K562 (cell line): ENCODE measurements at regions not wholly inside any gene's neighbourhood (a gene's known extent, or its start where the extent isn't known, plus 50 kb on each side); places are given as distances from the start of the nearest gene placed in this dataset.

Source experiments
- ATAC-seq: fragments of 200-7000 bp; cut with Tn5 transposase; 3 replicates; pipeline ENCODE4 v1.9.1; 2020; ENCODE audit warnings: moderate library complexity
- BruUV-seq: library from RNA; stranded (reverse); fragments of 400-500 nt; replicated peaks from 2 replicates; lab custom pipeline; 2021; lab: Mats Ljungman, UMichigan
- CTCF ChIA-PET: fragments of 300-600 bp; formaldehyde crosslinking; extraction: SDS; loops from one replicate; lab custom pipeline; 2021; ENCODE audit warnings: low intra/inter-chr PET ratio; lab: Yijun Ruan, JAX
- POLR2A ChIA-PET: fragments of 300-600, 350-650 bp; sonication (Branson Sonifier 250); formaldehyde crosslinking; extraction: SDS; loops from one replicate; lab custom pipeline; 2021; ENCODE audit warnings: antibody characterized with exemption, inconsistent platforms; lab: Yijun Ruan, JAX
- DNase-seq, 4 experiments: peaks; one replicate each; pipeline versions ENCODE4 v3.0.0 to v3.0.0-alpha.2; 2011 to 2018; ENCODE audit warnings: low spot score in 3 of 4, mixed read lengths in 3 of 4; ENCODE audit errors: extremely low read depth in 1 of 4
- FAIRE-seq: peaks from 2 replicates; lab custom pipeline; 2011; peaks lifted over from hg19 to GRCh38; lab: Jason Lieb, UNC
- H2AFZ ChIP-seq: 2 replicates; pipeline ENCODE4 v1.6.0; 2011; ENCODE audit warnings: low read depth, low read length, control low read depth, inconsistent platforms
- H3K27ac ChIP-seq: fragments of 200-600 bp; 3 replicates; pipeline ENCODE4 v1.8.0; 2011; ENCODE audit warnings: low read depth, mild to moderate bottlenecking, control low read depth, inconsistent platforms, low read length, moderate library complexity, mixed read lengths; ENCODE audit errors: extremely low read depth
- H3K27me3 ChIP-seq, 2 experiments: fragments of 300-600 bp in 1 of 2; 2 replicates in 1 of 2; 3 replicates in 1 of 2; pipeline versions ENCODE4 v1.6.0 to v1.8.0; 2011; ENCODE audit warnings: inconsistent platforms in 2 of 2, low read length in 2 of 2, mild to moderate bottlenecking in 1 of 2, mixed read lengths in 1 of 2, moderate library complexity in 1 of 2; ENCODE audit not compliant: control insufficient read depth in 2 of 2, insufficient read depth in 2 of 2
- H3K36me3 ChIP-seq: fragments of 300-600 bp; 3 replicates; pipeline ENCODE4 v1.8.0; 2011; ENCODE audit warnings: mild to moderate bottlenecking, low read length, inconsistent platforms; ENCODE audit not compliant: control insufficient read depth, insufficient read depth
- H3K4me1 ChIP-seq, 2 experiments: fragments of 200-600 bp in 1 of 2; replicated peaks in 1 of 2; 2 replicates in 1 of 2; 3 replicates in 1 of 2; pipeline versions ENCODE4 v1.5.1 to v1.8.0; 2011; ENCODE audit warnings: inconsistent platforms in 2 of 2, low read length in 2 of 2, mild to moderate bottlenecking in 1 of 2, mixed read lengths in 1 of 2, moderate library complexity in 1 of 2; ENCODE audit not compliant: control insufficient read depth in 2 of 2, insufficient read depth in 2 of 2
- H3K4me2 ChIP-seq: 2 replicates; pipeline ENCODE4 v1.6.1; 2011; ENCODE audit warnings: low read length, control low read depth, inconsistent platforms, mixed read lengths; ENCODE audit not compliant: insufficient read depth
- H3K4me3 ChIP-seq: fragments of 200-600 bp; sonication (generic), shearing (Covaris generic); 2 replicates; pipeline ENCODE4 v1.5.1; 2016; ENCODE audit warnings: control low read depth, inconsistent platforms
- H3K79me2 ChIP-seq: fragments of 200-600 bp; 3 replicates; pipeline ENCODE4 v1.8.0; 2011; ENCODE audit warnings: low read length, inconsistent platforms; ENCODE audit not compliant: control insufficient read depth, insufficient read depth
- H3K9ac ChIP-seq, 2 experiments: 2 replicates each; pipeline versions ENCODE4 v1.6.0 to v1.6.1; 2011; ENCODE audit warnings: low read depth in 2 of 2, low read length in 2 of 2, control low read depth in 1 of 2, inconsistent platforms in 1 of 2, mild to moderate bottlenecking in 1 of 2, mixed read lengths in 1 of 2; ENCODE audit not compliant: insufficient read depth in 1 of 2
- H3K9me1 ChIP-seq: one replicate; pipeline ENCODE4 v1.6.0; 2011; ENCODE audit warnings: inconsistent platforms, mild to moderate bottlenecking, low read length, moderate library complexity; ENCODE audit not compliant: control insufficient read depth, insufficient read depth
- H3K9me3 ChIP-seq: replicated peaks from 2 replicates; pipeline ENCODE4 v1.5.1; 2011; ENCODE audit warnings: low read depth, low read length, inconsistent platforms; ENCODE audit not compliant: control insufficient read depth, insufficient read depth
- H4K20me1 ChIP-seq: replicated peaks from 2 replicates; pipeline ENCODE4 v1.6.1; 2011; ENCODE audit warnings: low read length, inconsistent platforms, mixed read lengths; ENCODE audit not compliant: control insufficient read depth, insufficient read depth
- CTBP1 ChIP-seq: fragments of 450-650 bp; IDR thresholded peaks from 2 replicates; pipeline ENCODE4 v1.6.1; 2016; ENCODE audit warnings: borderline replicate concordance
- DDX20 ChIP-seq: fragments of 450-650 bp; IDR thresholded peaks from 2 replicates; pipeline ENCODE4 v1.6.1; 2016; ENCODE audit warnings: missing genetic modification characterization, low read depth, mild to moderate bottlenecking, missing compliant biosample characterization, moderate library complexity
- GATAD2B ChIP-seq: fragments of 450-650 bp; IDR thresholded peaks from 2 replicates; pipeline ENCODE4 v1.6.1; 2017; ENCODE audit warnings: mild to moderate bottlenecking, borderline replicate concordance
- KDM2B ChIP-seq: fragments of 250-450 bp; sonication (Bioruptor Pico); IDR thresholded peaks from 2 replicates; pipeline ENCODE4 v1.8.0; 2021; ENCODE audit warnings: mild to moderate bottlenecking, moderate library complexity
- MAFK ChIP-seq: IDR thresholded peaks from 2 replicates; pipeline ENCODE4 v1.6.1; 2011; ENCODE audit warnings: low read length, improper control_type of control experiment
- NFRKB ChIP-seq: fragments of 450-650 bp; IDR thresholded peaks from 2 replicates; pipeline ENCODE4 v1.6.1; 2016; ENCODE audit warnings: low read depth
- NFXL1 ChIP-seq: fragments of 450-650 bp; formaldehyde crosslinking; IDR thresholded peaks from 2 replicates; pipeline ENCODE4 v1.4.0; 2021; ENCODE audit warnings: mild to moderate bottlenecking
- RCOR1 ChIP-seq, 2 experiments: IDR thresholded peaks; 2 replicates each; pipeline ENCODE4 v1.6.1; 2012; ENCODE audit warnings: low read depth in 2 of 2, low read length in 2 of 2, borderline replicate concordance in 1 of 2, improper control_type of control experiment in 1 of 2
- SLC30A9 ChIP-seq: fragments of 250-450 bp; sonication (Bioruptor Pico); IDR thresholded peaks from 2 replicates; pipeline ENCODE4 v1.8.0; 2022; ENCODE audit warnings: mild to moderate bottlenecking, moderate library complexity
- STAT5B ChIP-seq: fragments of 250-450 bp; sonication (Bioruptor Pico); IDR thresholded peaks from 2 replicates; pipeline ENCODE4 v1.8.0; 2021; ENCODE audit warnings: mild to moderate bottlenecking, inconsistent platforms
- ZBED1 ChIP-seq: IDR thresholded peaks from 2 replicates; pipeline ENCODE4 v1.6.1; 2014
- ZC3H11A ChIP-seq: IDR thresholded peaks from 2 replicates; pipeline ENCODE4 v1.6.1; 2012; ENCODE audit warnings: low read depth, low read length, improper control_type of control experiment
- ZNF12 ChIP-seq: sonication (generic); formaldehyde crosslinking; IDR thresholded peaks from 2 replicates; pipeline ENCODE4 v1.4.0; 2020; ENCODE audit warnings: mild to moderate bottlenecking, missing genetic modification reagents
- ZNF23 ChIP-seq: fragments of 250-450 bp; sonication (Bioruptor Pico); IDR thresholded peaks from 2 replicates; pipeline ENCODE4 v1.4.0; 2020; ENCODE audit warnings: mild to moderate bottlenecking
- ZNF239 ChIP-seq: fragments of 250-450 bp; sonication (Bioruptor Pico); IDR thresholded peaks from 2 replicates; pipeline ENCODE4 v1.4.0; 2020; ENCODE audit warnings: mild to moderate bottlenecking
- ZNF316 ChIP-seq: fragments of 450-650 bp; IDR thresholded peaks from 2 replicates; pipeline ENCODE4 v1.6.1; 2016
- WGBS: fragments of 100-300 bp; shearing (Covaris generic); methylation state at CpG from one replicate; pipeline ENCODE4 v1.1.6; 2016; ENCODE audit warnings: low coverage, mixed read lengths; ENCODE audit not compliant: insufficient coverage; ENCODE audit errors: missing lambda C conversion rate; 5-methylcytosine and 5-hydroxymethylcytosine counted together
- in situ Hi-C: fragments of 300-500 bp; cut with MboI; formaldehyde crosslinking; loops from 4 replicates; pipeline ENCODE4 v1.15.0; 2018; ENCODE audit warnings: inconsistent platforms, mixed read lengths
- intact Hi-C: fragments of 100-400 bp; cut with micrococcal nuclease; formaldehyde crosslinking; loops from 2 replicates; pipeline ENCODE4 v1.14.2; 2022
- TF ChIP-seq, protein P1 (sequence below): fragments of 450-650 bp; formaldehyde crosslinking; IDR thresholded peaks from 2 replicates; pipeline ENCODE4 v1.4.0; 2020; ENCODE audit warnings: mild to moderate bottlenecking, moderate library complexity
- TF ChIP-seq, protein P2 (sequence below): sonication (generic); formaldehyde crosslinking; IDR thresholded peaks from 2 replicates; pipeline ENCODE4 v1.8.0; 2022; ENCODE audit warnings: missing genetic modification reagents, mild to moderate bottlenecking, moderate library complexity, borderline replicate concordance
- TF ChIP-seq, protein P3 (sequence below): sonication (generic); IDR thresholded peaks from 2 replicates; pipeline ENCODE4 v1.6.1; 2016

DNA sequence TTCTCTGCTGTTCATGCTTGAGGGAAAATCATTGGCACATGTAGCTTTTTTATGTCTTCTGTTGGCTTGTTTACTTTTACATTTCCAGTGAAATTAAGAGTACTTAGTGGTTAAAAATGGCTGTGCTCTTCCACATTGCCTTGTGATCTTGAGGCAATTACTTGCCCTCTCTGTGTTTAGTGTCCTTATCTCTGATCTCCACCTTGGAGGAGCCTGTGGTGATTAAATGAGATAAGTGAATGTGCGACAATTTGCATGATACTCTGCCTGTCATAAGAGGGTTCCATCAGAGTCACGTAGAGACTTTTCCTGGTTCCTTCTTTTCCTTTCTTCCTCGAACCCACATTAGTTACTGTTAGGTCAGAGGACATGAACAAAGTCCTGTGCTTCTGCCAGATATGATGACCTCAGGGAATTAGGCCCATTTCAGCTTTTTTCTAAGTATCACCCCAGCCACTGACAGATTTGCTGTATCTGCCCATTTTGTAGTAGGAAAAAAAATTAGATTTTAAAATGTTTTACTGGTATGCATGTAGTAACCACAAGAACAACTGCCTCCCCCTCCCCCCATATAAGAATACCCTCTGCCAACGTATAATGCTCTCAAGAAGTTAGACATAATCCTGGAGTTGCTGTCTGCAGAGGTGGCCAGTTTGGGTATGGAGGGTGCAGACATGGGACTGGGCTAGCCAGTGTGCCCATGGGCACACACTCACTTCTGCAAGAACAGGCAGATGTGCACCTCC is 51.9 kb downstream of the TET3 start (continued):
- TF ChIP-seq, protein P1, sequence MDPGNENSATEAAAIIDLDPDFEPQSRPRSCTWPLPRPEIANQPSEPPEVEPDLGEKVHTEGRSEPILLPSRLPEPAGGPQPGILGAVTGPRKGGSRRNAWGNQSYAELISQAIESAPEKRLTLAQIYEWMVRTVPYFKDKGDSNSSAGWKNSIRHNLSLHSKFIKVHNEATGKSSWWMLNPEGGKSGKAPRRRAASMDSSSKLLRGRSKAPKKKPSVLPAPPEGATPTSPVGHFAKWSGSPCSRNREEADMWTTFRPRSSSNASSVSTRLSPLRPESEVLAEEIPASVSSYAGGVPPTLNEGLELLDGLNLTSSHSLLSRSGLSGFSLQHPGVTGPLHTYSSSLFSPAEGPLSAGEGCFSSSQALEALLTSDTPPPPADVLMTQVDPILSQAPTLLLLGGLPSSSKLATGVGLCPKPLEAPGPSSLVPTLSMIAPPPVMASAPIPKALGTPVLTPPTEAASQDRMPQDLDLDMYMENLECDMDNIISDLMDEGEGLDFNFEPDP (CRISPR knock-in tag) = no peak

DNA sequence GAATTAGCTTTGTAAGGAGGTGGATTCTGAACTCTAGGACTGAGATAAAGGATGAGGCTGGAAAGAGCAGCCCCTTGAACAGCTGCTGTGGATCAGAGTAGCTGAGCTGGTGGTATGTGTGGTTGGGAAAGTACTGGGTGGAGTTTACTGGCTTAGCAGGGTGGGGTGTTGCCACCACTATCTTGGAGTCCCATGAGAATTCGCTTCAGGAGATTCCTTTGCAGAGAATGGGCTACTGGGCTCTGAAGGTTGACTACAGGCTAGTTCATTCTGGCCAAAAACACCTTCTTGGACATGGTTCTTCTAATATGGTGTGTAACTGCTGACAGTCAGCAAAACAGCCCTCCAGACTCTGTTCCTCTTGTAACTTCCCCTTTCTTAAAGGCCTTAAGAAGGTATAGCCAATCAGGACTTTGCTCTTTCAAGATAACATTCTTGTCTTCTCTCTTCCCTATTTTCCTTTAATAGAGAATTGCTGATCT is 52.7 kb downstream of the TET3 start:
- Histone ChIP-seq H3K9me3 (no peaks in the 10 kb centered on the region), H3K4me2 (peak overlapping the region; percentile 74), H3K27ac (peak overlapping the region; percentile 70), H3K4me1 (peaks cover 48 to 74% of the 10 kb centered on the region in 2 experiments), H4K20me1 (0 out of 2 replicates have a peak, but pooled peaks cover 8% of the 10 kb centered on the region), H3K79me2 (peaks cover 91% of the 10 kb centered on the region), H2AFZ (0 out of 2 replicates have a peak overlapping the region, but pooled peaks have one; percentile 56), H3K4me3 (no peak overlapping the region), H3K9me1 (no peaks in the 10 kb centered on the region), H3K36me3 (no peaks in the 10 kb centered on the region; the same call in 2 of the 3 replicates), H3K27me3 (no peaks in the 10 kb centered on the region), H3K9ac (peak overlapping the region; percentile 42 to 62; a peak in 3 of 4 replicates)
- 4% methylated on average over 1 of the region's 1 CpG for WGBS
- ATAC-seq (peak; percentile 71), DNase-seq (peak; percentile 68 to 74 (median 73)), FAIRE-seq (peak; percentile 73)
- intact Hi-C loops (loop anchor here (5.0 kb wide), 1 partner anchor 35 kb away; no protein-coding TSS in a partner anchor), in situ Hi-C loops (no loop called here)
- BruUV-seq = no TSS peak
- ChIA-PET POLR2A (interaction anchor here (0.6 to 1.2 kb wide), 3 partner anchors 16 to 161 kb away, joined by 3 read pairs; partner anchors contain the start of gene MTHFD2), CTCF (no interaction called here)
- TF ChIP-seq KDM2B (CRISPR knock-in tag) = no peak
- TF ChIP-seq SLC30A9 (CRISPR knock-in tag) = no peak
- TF ChIP-seq CTBP1 = peak; percentile 54; the same call in 1 of the 2 replicates
- TF ChIP-seq NFRKB = no peak
- no peak for TF ChIP-seq ZNF23 (CRISPR knock-in tag)
- TF ChIP-seq, protein P2, sequence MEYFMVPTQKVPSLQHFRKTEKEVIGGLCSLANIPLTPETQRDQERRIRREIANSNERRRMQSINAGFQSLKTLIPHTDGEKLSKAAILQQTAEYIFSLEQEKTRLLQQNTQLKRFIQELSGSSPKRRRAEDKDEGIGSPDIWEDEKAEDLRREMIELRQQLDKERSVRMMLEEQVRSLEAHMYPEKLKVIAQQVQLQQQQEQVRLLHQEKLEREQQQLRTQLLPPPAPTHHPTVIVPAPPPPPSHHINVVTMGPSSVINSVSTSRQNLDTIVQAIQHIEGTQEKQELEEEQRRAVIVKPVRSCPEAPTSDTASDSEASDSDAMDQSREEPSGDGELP (CRISPR knock-in tag) = peak; percentile 72
- no peak for TF ChIP-seq ZNF12 (CRISPR knock-in tag)
- no peak for TF ChIP-seq ZNF239 (CRISPR knock-in tag)
- TF ChIP-seq, protein P3, sequence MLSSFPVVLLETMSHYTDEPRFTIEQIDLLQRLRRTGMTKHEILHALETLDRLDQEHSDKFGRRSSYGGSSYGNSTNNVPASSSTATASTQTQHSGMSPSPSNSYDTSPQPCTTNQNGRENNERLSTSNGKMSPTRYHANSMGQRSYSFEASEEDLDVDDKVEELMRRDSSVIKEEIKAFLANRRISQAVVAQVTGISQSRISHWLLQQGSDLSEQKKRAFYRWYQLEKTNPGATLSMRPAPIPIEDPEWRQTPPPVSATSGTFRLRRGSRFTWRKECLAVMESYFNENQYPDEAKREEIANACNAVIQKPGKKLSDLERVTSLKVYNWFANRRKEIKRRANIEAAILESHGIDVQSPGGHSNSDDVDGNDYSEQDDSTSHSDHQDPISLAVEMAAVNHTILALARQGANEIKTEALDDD = peak; percentile 36; the same call in 1 of the 2 replicates
- no peak for TF ChIP-seq NFXL1 (CRISPR knock-in tag)
- no peak for TF ChIP-seq GATAD2B
- TF ChIP-seq ZC3H11A = no peak
- TF ChIP-seq STAT5B (CRISPR knock-in tag) = no peak
- peak in 1 of 2 experiments; percentile 14; a peak in 1 of 4 replicates for TF ChIP-seq RCOR1 (IDR thresholded peaks at IDR 0.05; ENCODE audit: borderline replicate concordance in 1 of 2, low read depth in 2 of 2, low read length in 2 of 2)
- TF ChIP-seq ZNF316 = peak; percentile 95
- no peak for TF ChIP-seq DDX20 (tag)
- peak; percentile 92 for TF ChIP-seq MAFK
- TF ChIP-seq ZBED1 = no peak
